Adrenal gland (tissue), 5 donors: ENCODE measurements at regions not wholly inside any gene's neighbourhood (a gene's known extent, or its start where the extent isn't known, plus 50 kb on each side); places are given as distances from the start of the nearest gene placed in this dataset.

Experiments used
- POLR2A ChIP-seq, 2 donors: fragments of 450-650 bp; IDR thresholded peaks; one replicate each; pipeline ENCODE4 v1.6.1; 2017; ENCODE audit warnings: antibody characterized with exemption in 2 of 2, mild to moderate bottlenecking in 2 of 2, moderate library complexity in 1 of 2
- TF ChIP-seq, protein P1 (sequence below), 6 experiments: fragments of 450-650 bp in 4 of 6; fragments of 200-600 bp in 2 of 6; sonication (generic) in 1 of 6; IDR thresholded peaks; 1 replicate in 5 of 6; 2 replicates in 1 of 6; pipeline versions ENCODE4 v1.5.1 to v1.8.0; 2016 to 2021; ENCODE audit warnings: antibody characterized with exemption in 6 of 6, mild to moderate bottlenecking in 2 of 6, moderate library complexity in 1 of 6
- donor health status: DM: no; HTN: no; CAD: no.

DNA sequence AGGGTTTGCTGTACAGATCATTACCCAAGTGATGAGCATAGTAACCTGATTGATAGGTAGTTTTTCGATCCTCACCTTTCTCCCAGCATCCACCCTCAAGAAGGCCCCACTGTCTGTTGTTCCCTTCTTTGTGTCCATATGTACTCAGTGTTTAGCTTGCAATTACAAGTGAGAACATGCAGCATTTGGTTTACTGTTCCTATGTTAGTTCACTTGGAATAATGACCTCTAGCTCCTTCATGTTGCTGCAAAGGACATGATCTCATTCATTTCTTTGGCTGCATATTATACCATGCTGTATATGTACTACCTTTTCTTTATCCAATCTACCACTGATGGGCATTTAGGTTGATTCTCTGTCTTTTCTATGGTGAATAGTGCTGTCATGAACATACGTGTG is 181.6 kb upstream of the FOXG1 start:
- no peak for TF ChIP-seq POLR2A (IDR thresholded peaks at IDR 0.05)
- TF ChIP-seq, protein P1, sequence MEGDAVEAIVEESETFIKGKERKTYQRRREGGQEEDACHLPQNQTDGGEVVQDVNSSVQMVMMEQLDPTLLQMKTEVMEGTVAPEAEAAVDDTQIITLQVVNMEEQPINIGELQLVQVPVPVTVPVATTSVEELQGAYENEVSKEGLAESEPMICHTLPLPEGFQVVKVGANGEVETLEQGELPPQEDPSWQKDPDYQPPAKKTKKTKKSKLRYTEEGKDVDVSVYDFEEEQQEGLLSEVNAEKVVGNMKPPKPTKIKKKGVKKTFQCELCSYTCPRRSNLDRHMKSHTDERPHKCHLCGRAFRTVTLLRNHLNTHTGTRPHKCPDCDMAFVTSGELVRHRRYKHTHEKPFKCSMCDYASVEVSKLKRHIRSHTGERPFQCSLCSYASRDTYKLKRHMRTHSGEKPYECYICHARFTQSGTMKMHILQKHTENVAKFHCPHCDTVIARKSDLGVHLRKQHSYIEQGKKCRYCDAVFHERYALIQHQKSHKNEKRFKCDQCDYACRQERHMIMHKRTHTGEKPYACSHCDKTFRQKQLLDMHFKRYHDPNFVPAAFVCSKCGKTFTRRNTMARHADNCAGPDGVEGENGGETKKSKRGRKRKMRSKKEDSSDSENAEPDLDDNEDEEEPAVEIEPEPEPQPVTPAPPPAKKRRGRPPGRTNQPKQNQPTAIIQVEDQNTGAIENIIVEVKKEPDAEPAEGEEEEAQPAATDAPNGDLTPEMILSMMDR (IDR thresholded peaks at IDR 0.05), result no peak
